OCI-LY3 (cell line): ENCODE measurements at regions not wholly inside any gene's neighbourhood (a gene's known extent, or its start where the extent isn't known, plus 50 kb on each side); places are given as distances from the start of the nearest gene placed in this dataset.

Experiments used
- EZH2phosphoT487 ChIP-seq: fragments of 200-600 bp; shearing (Covaris generic); IDR thresholded peaks from 2 replicates; pipeline ENCODE4 v1.6.1; 2018; ENCODE audit warnings: antibody characterized with exemption, mixed run types, low read depth
- TF ChIP-seq, protein P1 (sequence below): fragments of 200-600, 300-600 bp; sonication (generic); IDR thresholded peaks from 2 replicates; pipeline ENCODE4 v1.5.1; 2014; ENCODE audit warnings: antibody characterized with exemption, low read length, low read depth

DNA sequence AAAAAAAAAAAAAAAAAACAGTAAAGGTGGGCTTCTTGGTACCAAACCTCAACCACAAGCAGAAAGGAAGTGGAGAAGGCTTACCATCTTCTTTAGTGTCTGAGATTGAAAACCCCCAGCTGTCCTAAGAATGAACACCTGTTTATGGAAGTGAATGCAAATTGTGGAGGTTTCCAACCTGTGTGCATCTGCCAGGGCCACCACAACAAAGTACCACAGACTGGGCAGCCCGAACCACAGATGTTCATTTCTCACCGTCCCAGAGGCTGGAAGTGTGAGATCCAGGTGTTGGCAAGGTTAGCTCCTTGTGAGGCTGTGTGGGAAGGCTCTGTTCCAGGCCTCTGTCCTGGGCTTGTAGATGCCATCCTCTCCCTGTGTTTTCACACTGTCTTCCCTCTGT, 348.7 kb downstream of the SETD4 start:
- TF ChIP-seq, protein P1, sequence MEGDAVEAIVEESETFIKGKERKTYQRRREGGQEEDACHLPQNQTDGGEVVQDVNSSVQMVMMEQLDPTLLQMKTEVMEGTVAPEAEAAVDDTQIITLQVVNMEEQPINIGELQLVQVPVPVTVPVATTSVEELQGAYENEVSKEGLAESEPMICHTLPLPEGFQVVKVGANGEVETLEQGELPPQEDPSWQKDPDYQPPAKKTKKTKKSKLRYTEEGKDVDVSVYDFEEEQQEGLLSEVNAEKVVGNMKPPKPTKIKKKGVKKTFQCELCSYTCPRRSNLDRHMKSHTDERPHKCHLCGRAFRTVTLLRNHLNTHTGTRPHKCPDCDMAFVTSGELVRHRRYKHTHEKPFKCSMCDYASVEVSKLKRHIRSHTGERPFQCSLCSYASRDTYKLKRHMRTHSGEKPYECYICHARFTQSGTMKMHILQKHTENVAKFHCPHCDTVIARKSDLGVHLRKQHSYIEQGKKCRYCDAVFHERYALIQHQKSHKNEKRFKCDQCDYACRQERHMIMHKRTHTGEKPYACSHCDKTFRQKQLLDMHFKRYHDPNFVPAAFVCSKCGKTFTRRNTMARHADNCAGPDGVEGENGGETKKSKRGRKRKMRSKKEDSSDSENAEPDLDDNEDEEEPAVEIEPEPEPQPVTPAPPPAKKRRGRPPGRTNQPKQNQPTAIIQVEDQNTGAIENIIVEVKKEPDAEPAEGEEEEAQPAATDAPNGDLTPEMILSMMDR: no peak
- no peak for TF ChIP-seq EZH2phosphoT487
